ENCODE measurements at regions not wholly inside any gene's neighbourhood (a gene's known extent, or its start where the extent isn't known, plus 50 kb on each side); places are given as distances from the start of the nearest gene placed in this dataset.
A peak's percentile ranks its signal among the peaks of the same experiment; 100 is the strongest.

DNA sequence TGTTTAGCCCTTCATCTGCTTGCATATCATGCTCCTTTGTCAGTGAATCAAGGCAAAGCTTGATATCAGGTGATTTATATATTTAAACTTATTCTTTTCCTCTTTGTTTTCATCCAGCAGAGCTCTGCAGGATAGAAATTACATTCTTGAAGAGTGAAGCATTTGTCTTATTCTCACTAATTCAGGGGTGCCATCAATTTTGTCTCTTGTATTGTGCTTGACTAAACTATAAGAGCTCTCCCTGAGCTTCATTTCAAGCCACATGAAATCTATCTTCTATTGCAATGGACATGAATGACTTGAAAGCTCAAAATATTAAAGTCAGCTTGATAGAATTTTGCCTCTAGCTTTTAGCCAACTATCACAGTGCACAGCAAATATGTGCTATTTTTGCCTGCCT lies 236.7 kb upstream of the KCTD3 start:
- no peak for DNase-seq (ENCODE audit: low read depth in 1 of 2, low spot score in 1 of 2)
- Histone ChIP-seq H3K36me3 (no peaks in the 10 kb centered on the region), H3K27me3 (no peaks in the 10 kb centered on the region), H3K4me1 (ENCODE audit: low read depth) (no peaks in the 10 kb centered on the region), H3K9me3 (ENCODE audit: low read depth) (no peaks in the 10 kb centered on the region), H3K4me3 (no peak overlapping the region), H3K27ac (no peak overlapping the region)
- TF ChIP-seq, protein P1, sequence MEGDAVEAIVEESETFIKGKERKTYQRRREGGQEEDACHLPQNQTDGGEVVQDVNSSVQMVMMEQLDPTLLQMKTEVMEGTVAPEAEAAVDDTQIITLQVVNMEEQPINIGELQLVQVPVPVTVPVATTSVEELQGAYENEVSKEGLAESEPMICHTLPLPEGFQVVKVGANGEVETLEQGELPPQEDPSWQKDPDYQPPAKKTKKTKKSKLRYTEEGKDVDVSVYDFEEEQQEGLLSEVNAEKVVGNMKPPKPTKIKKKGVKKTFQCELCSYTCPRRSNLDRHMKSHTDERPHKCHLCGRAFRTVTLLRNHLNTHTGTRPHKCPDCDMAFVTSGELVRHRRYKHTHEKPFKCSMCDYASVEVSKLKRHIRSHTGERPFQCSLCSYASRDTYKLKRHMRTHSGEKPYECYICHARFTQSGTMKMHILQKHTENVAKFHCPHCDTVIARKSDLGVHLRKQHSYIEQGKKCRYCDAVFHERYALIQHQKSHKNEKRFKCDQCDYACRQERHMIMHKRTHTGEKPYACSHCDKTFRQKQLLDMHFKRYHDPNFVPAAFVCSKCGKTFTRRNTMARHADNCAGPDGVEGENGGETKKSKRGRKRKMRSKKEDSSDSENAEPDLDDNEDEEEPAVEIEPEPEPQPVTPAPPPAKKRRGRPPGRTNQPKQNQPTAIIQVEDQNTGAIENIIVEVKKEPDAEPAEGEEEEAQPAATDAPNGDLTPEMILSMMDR (IDR thresholded peaks at IDR 0.05; ENCODE audit: low read depth, low read length) = no peak

DNA sequence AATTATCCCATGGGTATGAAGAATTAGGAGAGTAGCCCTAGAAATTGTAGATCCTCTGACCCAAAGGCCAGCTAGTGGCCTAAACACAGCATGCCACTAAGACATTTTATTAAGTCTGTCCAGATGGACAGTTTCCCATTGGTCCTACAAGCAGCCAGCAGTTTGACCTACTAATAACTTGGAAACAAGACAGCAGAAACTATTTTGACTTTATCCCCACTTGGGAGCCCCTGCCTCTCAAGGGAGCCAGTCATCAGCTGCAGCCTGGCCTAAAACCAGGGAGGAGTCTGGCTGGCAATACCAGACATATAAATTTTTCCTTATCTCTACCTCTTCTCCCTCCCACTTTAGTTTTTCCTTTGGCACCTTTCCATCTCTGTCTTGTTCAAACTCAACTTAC lies 222.6 kb upstream of the KCTD3 start:
- Histone ChIP-seq H3K4me3 (no peak overlapping the region), H3K9me3 (ENCODE audit: low read depth) (no peaks in the 10 kb centered on the region), H3K36me3 (no peaks in the 10 kb centered on the region), H3K27ac (no peak overlapping the region), H3K27me3 (no peaks in the 10 kb centered on the region), H3K4me1 (ENCODE audit: low read depth) (no peaks in the 10 kb centered on the region)
- peak in 1 of 2 donors; percentile 0 for DNase-seq (ENCODE audit: low read depth in 1 of 2, low spot score in 1 of 2)
- TF ChIP-seq, protein P1 (IDR thresholded peaks at IDR 0.05; ENCODE audit: low read depth, low read length) = no peak

DNA sequence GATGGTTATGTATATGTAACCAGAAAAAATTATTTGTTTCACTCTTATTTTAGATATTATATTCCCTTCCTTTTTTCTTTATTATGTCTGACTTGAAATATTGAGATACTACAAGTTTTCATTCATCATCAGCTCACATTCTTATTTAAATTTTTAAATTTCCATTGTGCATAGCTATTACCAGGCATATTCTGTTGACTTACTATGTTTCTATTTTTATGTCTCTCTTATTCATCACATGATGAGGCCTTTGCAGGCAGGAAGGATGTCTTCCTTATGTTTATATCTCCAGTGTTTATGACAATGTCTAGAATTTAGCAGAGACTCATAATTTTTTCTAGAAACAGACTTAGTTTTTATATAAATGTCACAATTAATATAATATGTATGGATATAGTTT lies 221.9 kb upstream of the KCTD3 start:
- TF ChIP-seq, protein P1 (IDR thresholded peaks at IDR 0.05; ENCODE audit: low read depth, low read length) = no peak
- no peaks in the 10 kb centered on the region for H3K27me3 ChIP-seq
- H3K4me1 ChIP-seq (ENCODE audit: low read depth) = no peaks in the 10 kb centered on the region
- no peak overlapping the region for H3K27ac ChIP-seq
- DNase-seq (ENCODE audit: low read depth in 1 of 2, low spot score in 1 of 2) = no peak
- no peaks in the 10 kb centered on the region for H3K9me3 ChIP-seq (ENCODE audit: low read depth)
- H3K36me3 ChIP-seq = no peaks in the 10 kb centered on the region
- H3K4me3 ChIP-seq = no peak overlapping the region

DNA sequence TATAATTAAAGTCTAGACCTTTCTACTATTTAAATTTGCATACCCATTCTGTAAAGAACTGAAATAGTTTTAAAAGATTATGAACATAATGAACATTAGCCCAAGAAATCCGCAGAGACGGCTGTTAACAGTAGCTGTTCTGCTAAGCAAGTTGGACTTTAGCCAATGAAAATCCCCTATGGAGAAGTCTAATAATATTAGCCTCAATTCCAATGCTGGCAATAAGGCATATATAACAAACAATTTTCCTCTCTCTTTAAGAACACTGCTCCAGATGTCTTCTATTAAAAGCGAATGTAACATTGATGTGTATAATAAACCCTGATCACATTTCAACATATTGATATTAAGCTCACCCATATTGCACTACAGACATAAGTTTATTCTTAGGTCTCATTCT lies 221.3 kb upstream of the KCTD3 start:
- no peak for DNase-seq (ENCODE audit: low read depth in 1 of 2, low spot score in 1 of 2)
- Histone ChIP-seq H3K4me1 (ENCODE audit: low read depth) (no peaks in the 10 kb centered on the region), H3K27me3 (no peaks in the 10 kb centered on the region), H3K9me3 (ENCODE audit: low read depth) (no peaks in the 10 kb centered on the region), H3K4me3 (no peak overlapping the region), H3K27ac (no peak overlapping the region), H3K36me3 (no peaks in the 10 kb centered on the region)
- TF ChIP-seq, protein P1 (IDR thresholded peaks at IDR 0.05; ENCODE audit: low read depth, low read length) = no peak

DNA sequence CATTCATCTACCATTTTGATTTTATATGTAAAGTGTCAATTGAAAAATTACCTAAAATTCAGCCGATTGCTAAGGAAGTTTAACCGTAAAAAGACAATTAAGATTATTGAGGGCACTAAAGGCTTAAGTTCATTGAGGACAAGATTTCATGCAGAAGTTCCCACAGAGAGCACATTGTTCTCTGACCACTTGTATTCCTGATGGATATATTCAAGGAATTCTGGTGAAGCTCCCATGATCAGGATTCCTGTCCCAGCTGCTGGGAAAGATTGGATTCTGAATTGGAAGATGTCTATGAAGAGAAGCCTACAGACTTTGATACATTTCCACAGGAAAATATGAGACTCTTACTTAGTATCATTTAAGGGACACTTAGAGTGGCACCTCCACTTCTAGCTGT lies 209.2 kb upstream of the KCTD3 start:
- TF ChIP-seq, protein P1 (IDR thresholded peaks at IDR 0.05; ENCODE audit: low read depth, low read length) = no peak
- Histone ChIP-seq H3K36me3 (no peaks in the 10 kb centered on the region), H3K27ac (no peak overlapping the region), H3K9me3 (ENCODE audit: low read depth) (no peaks in the 10 kb centered on the region), H3K27me3 (no peaks in the 10 kb centered on the region), H3K4me1 (ENCODE audit: low read depth) (no peaks in the 10 kb centered on the region), H3K4me3 (no peak overlapping the region)
- no peak for DNase-seq (ENCODE audit: low read depth in 1 of 2, low spot score in 1 of 2)

DNA sequence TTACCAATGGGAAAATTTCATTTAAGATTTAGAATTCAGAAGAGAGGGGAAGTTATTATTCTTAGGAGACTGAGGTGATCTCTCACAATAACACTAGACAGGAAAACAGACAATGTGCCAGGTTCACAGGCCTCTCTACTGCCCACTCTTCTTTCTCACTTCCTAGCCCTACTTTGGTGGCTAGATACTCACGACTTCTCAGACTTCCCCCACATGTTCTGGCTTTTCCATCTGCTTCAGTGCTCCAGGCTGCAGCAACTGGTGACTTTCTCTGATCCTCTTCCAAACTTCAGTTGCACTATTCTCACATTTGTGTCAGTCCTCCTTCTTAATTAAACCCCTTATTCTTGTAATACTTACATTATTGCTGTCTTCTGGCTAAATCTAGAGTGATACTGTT lies 208.7 kb upstream of the KCTD3 start:
- DNase-seq (ENCODE audit: low read depth in 1 of 2, low spot score in 1 of 2) = no peak
- no peaks in the 10 kb centered on the region for H3K36me3 ChIP-seq
- no peaks in the 10 kb centered on the region for H3K4me1 ChIP-seq (ENCODE audit: low read depth)
- TF ChIP-seq, protein P1 (IDR thresholded peaks at IDR 0.05; ENCODE audit: low read depth, low read length) = no peak
- no peaks in the 10 kb centered on the region for H3K27me3 ChIP-seq
- H3K9me3 ChIP-seq (ENCODE audit: low read depth) = no peaks in the 10 kb centered on the region
- no peak overlapping the region for H3K4me3 ChIP-seq
- no peak overlapping the region for H3K27ac ChIP-seq

Measured in cardiac muscle cell (in vitro differentiated cells and primary cell).